C4-2B (cell line): ENCODE measurements at regions not wholly inside any gene's neighbourhood (a gene's known extent, or its start where the extent isn't known, plus 50 kb on each side); places are given as distances from the start of the nearest gene placed in this dataset.

Experiments
- H3K27ac ChIP-seq: fragments of 450-650 bp; 2 replicates; pipeline ENCODE4 v1.5.1; 2017
- CTCF ChIP-seq: fragments of 450-650 bp; conservative IDR thresholded peaks from 2 replicates; pipeline ENCODE4 v1.5.1; 2017; ENCODE audit warnings: mild to moderate bottlenecking
- ZFX ChIP-seq: fragments of 450-650 bp; IDR thresholded peaks from 2 replicates; pipeline ENCODE4 v1.6.1; 2017

GRCh38 chr10:4590807-4591206 lies 235.2 kb upstream of the AKR1E2 start:
- no peak for TF ChIP-seq ZFX
- no peak for TF ChIP-seq CTCF
- no peak overlapping the region for H3K27ac ChIP-seq

- TF ChIP-seq ZFX (no peak), CTCF (no peak)
- no peak overlapping the region for H3K27ac ChIP-seq
Observed at GRCh38 chr10:4588824-4589223, 237.2 kb upstream of the AKR1E2 start.

GRCh38 chr10:4587466-4587865 lies 238.5 kb upstream of the AKR1E2 start:
- no peak overlapping the region for H3K27ac ChIP-seq
- TF ChIP-seq CTCF (no peak), ZFX (no peak)

GRCh38 chr10:4586776-4587175 lies 239.2 kb upstream of the AKR1E2 start:
- H3K27ac ChIP-seq = no peak overlapping the region
- TF ChIP-seq CTCF = no peak
- TF ChIP-seq ZFX = no peak

GRCh38 chr10:4581929-4582328 lies 244.1 kb upstream of the AKR1E2 start:
- TF ChIP-seq ZFX (no peak), CTCF (no peak)
- H3K27ac ChIP-seq = no peak overlapping the region

GRCh38 chr10:4579844-4580243 lies 246.2 kb upstream of the AKR1E2 start:
- H3K27ac ChIP-seq = no peak overlapping the region
- TF ChIP-seq ZFX (no peak), CTCF (no peak)

GRCh38 chr10:4576206-4576605 lies 249.8 kb upstream of the AKR1E2 start:
- TF ChIP-seq ZFX (no peak), CTCF (no peak)
- no peak overlapping the region for H3K27ac ChIP-seq
